Activated T-helper 17 cell treated with anti-CD3 and anti-CD28 coated beads, Interleukin-2, amount 50 U/mL, for 72 hours (primary cell): ENCODE measurements at regions not wholly inside any gene's neighbourhood (a gene's known extent, or its start where the extent isn't known, plus 50 kb on each side); places are given as distances from the start of the nearest gene placed in this dataset.

Source experiments
- ATAC-seq: fragments of 150-1000 bp; cut with Tn5 transposase; replicated peaks from 2 replicates; pipeline ENCODE4 v1.10.0; 2021; ENCODE audit warnings: mild to moderate bottlenecking, moderate library complexity
- H3K27ac Mint-ChIP-seq: one replicate; pipeline ENCODE4 v1.8.0; 2022; ENCODE audit warnings: mixed read lengths
- H3K27me3 Mint-ChIP-seq: one replicate; pipeline ENCODE4 v1.8.0; 2022; ENCODE audit warnings: mixed read lengths
- H3K36me3 Mint-ChIP-seq: one replicate; pipeline ENCODE4 v1.8.0; 2022; ENCODE audit warnings: low read depth, mild to moderate bottlenecking, mixed read lengths
- H3K4me1 Mint-ChIP-seq: one replicate; pipeline ENCODE4 v1.8.0; 2022; ENCODE audit warnings: mixed read lengths
- H3K4me3 Mint-ChIP-seq: one replicate; pipeline ENCODE4 v1.8.0; 2022; ENCODE audit warnings: mild to moderate bottlenecking, mixed read lengths
- H3K9me3 Mint-ChIP-seq: one replicate; pipeline ENCODE4 v1.8.0; 2022; ENCODE audit warnings: mixed read lengths

DNA sequence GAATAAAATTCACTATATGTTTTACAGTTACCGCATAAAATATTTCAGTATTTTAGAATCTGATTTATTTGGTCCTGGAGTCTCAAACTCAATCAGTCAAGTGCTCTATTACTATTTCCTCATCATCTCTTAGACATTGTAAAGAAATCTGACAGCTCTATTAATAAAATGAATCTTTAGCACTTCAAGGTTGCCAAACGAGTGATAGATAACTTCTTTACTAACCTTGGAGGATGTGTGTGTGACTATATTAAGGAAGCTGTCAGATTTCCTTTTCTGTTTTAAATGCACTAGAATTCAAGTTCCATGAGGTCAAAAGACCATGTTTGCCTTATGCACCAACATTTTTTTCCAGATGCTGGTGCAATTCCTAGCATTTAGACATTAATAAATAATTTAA is 389.8 kb upstream of the AZI2 start:
- H3K27ac Mint-ChIP-seq, result no peak overlapping the region
- no peak overlapping the region for H3K4me3 Mint-ChIP-seq
- ATAC-seq, result no peak
- H3K9me3 Mint-ChIP-seq, result peaks cover 15% of the 10 kb centered on the region
- no peaks in the 10 kb centered on the region for H3K36me3 Mint-ChIP-seq
- no peaks in the 10 kb centered on the region for H3K27me3 Mint-ChIP-seq
- H3K4me1 Mint-ChIP-seq, result no peaks in the 10 kb centered on the region

DNA sequence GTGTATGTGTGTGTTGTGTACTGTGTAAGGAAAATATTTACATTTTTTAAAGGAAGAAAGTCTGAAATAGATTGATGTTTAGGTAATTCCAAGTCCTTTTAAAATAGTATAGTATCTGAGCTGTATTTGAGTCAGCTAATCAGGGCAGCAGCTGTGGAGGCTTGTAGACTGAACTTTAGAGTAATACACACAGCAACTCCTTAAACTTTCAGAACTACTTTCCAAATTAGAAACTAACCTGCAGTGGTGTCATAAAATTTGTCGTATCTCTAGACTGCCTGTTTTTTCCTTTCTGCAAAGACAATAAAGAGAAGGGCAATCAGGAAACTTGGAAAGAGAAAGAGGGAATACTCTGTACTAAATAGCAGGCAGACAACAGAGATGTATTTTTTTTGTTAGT is 391.0 kb upstream of the AZI2 start:
- Mint-ChIP-seq H3K4me3 (no peak overlapping the region), H3K27me3 (no peaks in the 10 kb centered on the region), H3K27ac (no peak overlapping the region), H3K36me3 (no peaks in the 10 kb centered on the region), H3K9me3 (peaks cover 10% of the 10 kb centered on the region), H3K4me1 (no peaks in the 10 kb centered on the region)
- no peak for ATAC-seq

DNA sequence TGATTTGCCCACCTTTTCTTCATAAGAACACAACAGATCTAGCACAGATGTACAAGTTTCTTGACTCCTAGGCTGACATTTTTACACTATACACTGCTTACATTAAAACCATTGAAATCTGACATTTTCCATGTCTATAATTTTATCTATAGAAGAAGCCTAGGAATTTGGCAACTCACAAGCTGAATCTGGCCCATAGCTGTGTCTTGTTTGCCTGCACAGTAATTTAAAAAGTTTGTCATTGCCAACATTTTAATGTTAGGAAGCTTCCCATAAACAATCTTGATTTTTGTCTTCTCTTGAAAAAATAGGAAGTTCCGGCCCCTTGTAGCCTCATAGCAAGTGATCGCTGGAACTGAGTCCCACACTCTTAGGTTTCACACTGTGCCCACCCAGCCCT is 394.6 kb upstream of the AZI2 start:
- Mint-ChIP-seq H3K9me3 (peaks cover 8% of the 10 kb centered on the region), H3K4me1 (no peaks in the 10 kb centered on the region), H3K36me3 (no peaks in the 10 kb centered on the region), H3K27ac (no peak overlapping the region), H3K4me3 (no peak overlapping the region), H3K27me3 (no peaks in the 10 kb centered on the region)
- no peak for ATAC-seq

DNA sequence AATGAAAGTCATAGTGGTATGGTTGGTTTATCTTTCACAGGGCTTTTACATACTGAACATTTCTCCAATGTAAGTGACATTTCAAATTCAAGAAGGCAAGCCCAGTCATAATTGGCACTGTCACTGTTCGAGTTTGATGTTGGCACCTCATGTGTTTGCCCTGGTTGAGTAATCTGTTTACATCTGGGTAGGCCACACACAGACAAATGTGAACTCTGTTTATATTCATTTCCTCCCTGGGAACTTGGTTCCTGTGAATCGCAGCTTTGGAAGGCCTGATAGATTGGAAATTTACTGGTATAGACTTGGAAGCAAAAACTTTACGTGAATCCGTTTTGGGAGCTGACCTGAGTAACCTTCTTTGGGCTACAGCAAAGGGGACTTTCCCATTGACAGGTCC is 395.2 kb upstream of the AZI2 start:
- ATAC-seq, result no peak
- Mint-ChIP-seq H3K9me3 (peaks cover 12% of the 10 kb centered on the region), H3K27ac (no peak overlapping the region), H3K4me3 (no peak overlapping the region), H3K4me1 (no peaks in the 10 kb centered on the region), H3K27me3 (no peaks in the 10 kb centered on the region), H3K36me3 (no peaks in the 10 kb centered on the region)

DNA sequence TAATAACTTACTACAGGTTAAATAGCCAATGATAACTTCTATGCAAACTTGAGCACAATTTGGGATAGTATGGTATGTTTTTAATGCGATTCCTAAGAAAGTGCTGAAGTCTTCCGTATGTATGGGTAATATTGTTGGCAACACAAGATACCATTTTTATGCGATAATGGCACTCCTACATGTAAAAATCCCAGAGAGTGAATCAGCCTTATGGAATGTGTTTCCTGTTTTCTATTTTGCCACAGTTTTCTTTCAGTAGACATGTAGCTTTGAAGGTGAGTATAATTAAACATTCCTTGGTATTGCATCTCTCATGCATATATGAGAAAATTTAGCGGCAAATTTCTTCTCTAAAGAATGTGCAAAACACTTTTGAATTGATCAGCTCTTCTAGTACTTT is 396.8 kb upstream of the AZI2 start:
- H3K36me3 Mint-ChIP-seq, result no peaks in the 10 kb centered on the region
- ATAC-seq, result no peak

DNA sequence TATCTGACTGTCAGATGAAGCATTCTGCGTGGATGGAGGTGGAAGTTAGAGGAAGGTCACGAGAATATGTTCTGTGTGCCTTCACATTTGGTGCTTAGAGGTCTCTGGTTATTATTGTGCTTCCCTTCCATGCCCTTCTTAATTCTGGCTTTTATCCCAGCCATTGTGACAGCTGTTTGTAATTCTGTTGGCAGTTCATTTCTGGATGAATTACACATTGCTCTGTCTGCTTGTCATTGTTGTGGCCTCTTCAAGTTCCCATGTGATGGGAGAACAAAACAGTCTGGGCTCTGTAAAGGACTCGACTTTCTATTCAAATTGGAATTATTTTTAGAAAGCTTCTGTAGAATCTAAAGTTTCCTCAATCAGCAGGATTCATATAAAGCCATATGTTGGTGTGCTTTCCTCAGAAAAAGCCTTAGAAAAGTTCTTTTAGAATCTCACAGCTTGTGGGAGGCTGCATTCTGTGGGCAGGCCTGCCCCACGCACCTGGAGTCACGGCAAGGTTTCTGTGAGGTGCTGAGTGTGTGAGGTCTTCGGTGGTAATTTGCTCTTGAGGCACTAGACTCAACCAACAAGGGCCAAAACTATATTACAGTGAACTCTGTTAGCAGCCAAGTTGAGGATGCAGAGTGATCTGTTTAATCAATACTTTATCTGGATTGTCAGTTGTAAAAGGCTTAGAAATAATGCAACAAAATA is 397.4 kb upstream of the AZI2 start:
- Mint-ChIP-seq H3K27ac (no peak overlapping the region), H3K36me3 (no peaks in the 10 kb centered on the region), H3K9me3 (peaks cover 26% of the 10 kb centered on the region), H3K27me3 (no peaks in the 10 kb centered on the region), H3K4me3 (no peak overlapping the region), H3K4me1 (no peaks in the 10 kb centered on the region)
- ATAC-seq, result no peak

More for the DNA sequence above, 396.8 kb upstream of the AZI2 start:
- Mint-ChIP-seq H3K27ac (no peak overlapping the region), H3K27me3 (no peaks in the 10 kb centered on the region), H3K4me3 (no peak overlapping the region), H3K9me3 (peaks cover 21% of the 10 kb centered on the region), H3K4me1 (no peaks in the 10 kb centered on the region)

DNA sequence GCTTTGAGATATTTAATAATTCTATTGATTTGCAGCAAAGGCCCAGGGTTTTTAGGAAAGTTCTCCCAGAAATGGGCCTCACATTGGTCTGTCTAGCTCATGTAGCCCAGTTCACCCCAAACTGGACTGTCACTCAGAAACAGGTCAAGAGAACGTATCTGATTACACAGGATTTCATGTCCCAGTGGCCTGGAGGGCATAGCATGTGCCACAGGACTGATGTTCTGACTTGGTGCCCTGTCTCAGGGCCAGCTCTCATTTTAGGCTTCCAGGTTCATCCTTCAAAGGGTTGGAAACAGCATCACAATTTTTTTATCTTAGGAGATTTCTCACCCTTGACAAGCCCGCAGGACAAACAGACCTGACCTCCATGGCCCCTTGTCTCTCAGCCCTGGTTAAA is 398.4 kb upstream of the AZI2 start:
- H3K36me3 Mint-ChIP-seq, result no peaks in the 10 kb centered on the region
- H3K9me3 Mint-ChIP-seq, result peaks cover 30% of the 10 kb centered on the region
- H3K27ac Mint-ChIP-seq, result no peak overlapping the region
- H3K27me3 Mint-ChIP-seq, result no peaks in the 10 kb centered on the region
- no peaks in the 10 kb centered on the region for H3K4me1 Mint-ChIP-seq
- no peak overlapping the region for H3K4me3 Mint-ChIP-seq
- ATAC-seq, result no peak

DNA sequence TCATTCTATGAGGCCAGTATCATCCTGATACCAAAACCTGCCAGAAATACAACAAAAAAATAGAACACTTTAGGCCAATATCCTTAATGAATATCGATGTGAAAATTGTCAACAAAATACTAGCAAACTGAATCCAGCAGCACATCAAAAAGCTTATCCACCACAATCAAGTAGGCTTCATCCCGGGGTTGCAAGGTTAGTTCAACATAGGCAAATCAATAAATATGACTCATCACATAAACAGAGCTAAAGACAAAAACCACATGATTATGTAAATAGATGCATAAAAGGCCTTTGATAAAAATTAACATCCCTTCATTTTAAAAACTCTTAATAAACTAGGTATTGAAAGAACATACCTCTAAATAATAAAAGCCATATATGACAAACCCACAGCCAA is 403.2 kb upstream of the AZI2 start:
- H3K4me3 Mint-ChIP-seq, result no peak overlapping the region
- H3K27ac Mint-ChIP-seq, result no peak overlapping the region
- peaks cover 31% of the 10 kb centered on the region for H3K9me3 Mint-ChIP-seq
- ATAC-seq, result no peak
- no peaks in the 10 kb centered on the region for H3K27me3 Mint-ChIP-seq
- H3K36me3 Mint-ChIP-seq, result no peaks in the 10 kb centered on the region
- no peaks in the 10 kb centered on the region for H3K4me1 Mint-ChIP-seq

DNA sequence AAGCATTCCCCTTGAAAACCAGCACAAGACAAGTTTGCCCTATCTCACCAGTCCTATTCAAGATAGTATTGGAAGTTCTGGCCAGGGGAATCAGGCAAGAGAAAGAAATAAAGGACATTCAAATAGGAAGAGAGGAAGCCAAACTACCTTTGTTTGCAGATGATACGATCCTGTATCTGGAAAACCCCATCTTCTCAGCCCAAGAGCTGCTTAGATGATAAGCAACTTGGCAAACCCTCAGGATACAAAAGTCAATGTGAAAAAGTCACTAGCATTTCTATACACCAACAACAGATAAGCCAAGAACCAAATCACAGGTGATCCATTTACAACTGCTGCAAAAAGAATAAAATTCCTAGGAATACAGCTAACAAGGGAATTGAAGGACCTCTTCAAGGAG is 403.7 kb upstream of the AZI2 start:
- Mint-ChIP-seq H3K36me3 (no peaks in the 10 kb centered on the region), H3K27ac (no peak overlapping the region), H3K4me1 (no peaks in the 10 kb centered on the region), H3K4me3 (no peak overlapping the region), H3K27me3 (no peaks in the 10 kb centered on the region), H3K9me3 (peaks cover 31% of the 10 kb centered on the region)
- ATAC-seq, result no peak

DNA sequence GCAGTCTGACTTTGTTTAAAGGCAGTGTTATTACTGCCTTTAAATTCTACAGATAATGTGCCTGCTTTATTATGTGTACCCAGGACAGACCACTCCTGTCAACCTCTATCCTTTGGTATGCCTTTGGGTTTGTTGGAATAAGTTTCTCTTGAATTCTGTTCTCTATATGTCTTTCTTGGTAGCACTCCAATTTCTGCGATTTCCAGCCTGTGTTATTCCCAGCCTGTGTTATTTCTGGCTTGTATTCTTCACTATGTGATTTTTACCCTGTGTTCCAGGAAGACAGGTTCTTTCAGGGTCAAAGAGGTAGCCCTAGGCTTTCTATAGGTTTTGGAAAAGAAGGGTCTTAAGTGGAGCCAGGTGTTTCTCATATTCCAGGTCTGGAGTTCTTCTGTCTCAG is 407.4 kb upstream of the AZI2 start:
- H3K36me3 Mint-ChIP-seq, result no peaks in the 10 kb centered on the region
- no peaks in the 10 kb centered on the region for H3K27me3 Mint-ChIP-seq
- peaks cover 8% of the 10 kb centered on the region for H3K9me3 Mint-ChIP-seq
- ATAC-seq, result no peak
- no peak overlapping the region for H3K4me3 Mint-ChIP-seq
- no peaks in the 10 kb centered on the region for H3K4me1 Mint-ChIP-seq
- no peak overlapping the region for H3K27ac Mint-ChIP-seq

DNA sequence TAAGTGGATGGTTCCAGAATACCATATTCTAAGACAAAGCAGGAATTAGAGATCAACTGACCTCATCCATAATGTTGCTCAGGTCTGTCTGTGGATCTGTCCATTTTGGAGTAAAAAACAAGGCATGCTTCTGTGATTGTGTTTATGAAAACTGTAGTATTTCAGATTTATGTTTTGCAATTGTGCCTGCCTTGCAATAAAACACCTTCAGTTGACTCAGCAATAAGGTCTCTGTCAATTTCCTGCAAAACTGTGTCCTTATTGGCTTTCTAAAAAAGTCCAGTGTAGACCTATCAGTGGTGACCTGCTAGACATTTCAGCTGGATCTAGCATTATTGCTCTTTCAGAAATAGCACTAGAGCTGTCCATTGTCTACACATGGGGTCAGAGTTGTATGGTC is 409.5 kb upstream of the AZI2 start:
- H3K27me3 Mint-ChIP-seq, result no peaks in the 10 kb centered on the region

DNA sequence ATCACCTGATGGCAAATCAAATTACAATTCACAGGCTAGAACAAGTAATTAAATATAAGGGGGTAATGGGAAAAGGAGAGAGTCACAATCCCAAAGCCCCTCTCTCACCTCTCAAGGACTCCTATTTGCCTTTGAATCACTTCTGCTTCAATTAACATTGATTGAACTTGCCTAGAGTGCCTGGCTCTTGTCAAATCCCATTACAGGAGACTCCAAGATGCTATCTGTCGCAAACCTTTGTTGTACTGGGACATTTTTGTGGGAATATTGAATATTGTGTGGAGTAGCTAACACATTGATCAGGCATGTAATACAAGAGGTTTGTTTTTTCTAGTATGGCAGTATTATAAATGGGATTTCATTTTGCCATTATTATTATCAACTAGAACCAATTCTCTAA is 412.8 kb upstream of the AZI2 start:
- Mint-ChIP-seq H3K9me3 (peaks cover 3% of the 10 kb centered on the region), H3K27me3 (no peaks in the 10 kb centered on the region), H3K27ac (no peak overlapping the region), H3K36me3 (no peaks in the 10 kb centered on the region), H3K4me1 (no peaks in the 10 kb centered on the region), H3K4me3 (no peak overlapping the region)
- no peak for ATAC-seq

More for the DNA sequence above, 409.5 kb upstream of the AZI2 start:
- no peaks in the 10 kb centered on the region for H3K4me1 Mint-ChIP-seq
- no peak for ATAC-seq
- no peaks in the 10 kb centered on the region for H3K36me3 Mint-ChIP-seq
- H3K4me3 Mint-ChIP-seq, result no peak overlapping the region
- no peak overlapping the region for H3K27ac Mint-ChIP-seq
- peaks cover 3% of the 10 kb centered on the region for H3K9me3 Mint-ChIP-seq

DNA sequence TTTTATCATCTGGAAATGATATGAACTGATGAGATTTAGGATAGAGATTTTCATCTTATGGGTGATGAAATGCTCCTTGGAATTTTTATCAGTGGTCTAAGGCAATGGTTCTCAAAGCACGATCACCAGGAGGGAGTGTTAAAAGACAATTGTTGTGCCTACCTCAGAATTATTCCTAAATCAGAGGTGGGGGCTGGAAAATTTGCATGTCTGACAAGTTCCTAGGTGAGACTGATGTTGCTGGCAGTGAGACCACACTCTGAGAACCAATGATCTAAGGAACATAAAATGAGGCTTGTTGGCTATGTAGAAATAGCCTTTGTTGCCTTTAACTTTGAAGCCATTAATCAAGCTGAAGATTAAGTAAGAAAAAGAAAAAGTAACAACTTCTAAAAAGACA is 416.6 kb upstream of the AZI2 start:
- Mint-ChIP-seq H3K4me1 (no peaks in the 10 kb centered on the region), H3K36me3 (no peaks in the 10 kb centered on the region), H3K27me3 (no peaks in the 10 kb centered on the region), H3K27ac (no peak overlapping the region), H3K9me3 (peaks cover 6% of the 10 kb centered on the region), H3K4me3 (no peak overlapping the region)
- no peak for ATAC-seq

DNA sequence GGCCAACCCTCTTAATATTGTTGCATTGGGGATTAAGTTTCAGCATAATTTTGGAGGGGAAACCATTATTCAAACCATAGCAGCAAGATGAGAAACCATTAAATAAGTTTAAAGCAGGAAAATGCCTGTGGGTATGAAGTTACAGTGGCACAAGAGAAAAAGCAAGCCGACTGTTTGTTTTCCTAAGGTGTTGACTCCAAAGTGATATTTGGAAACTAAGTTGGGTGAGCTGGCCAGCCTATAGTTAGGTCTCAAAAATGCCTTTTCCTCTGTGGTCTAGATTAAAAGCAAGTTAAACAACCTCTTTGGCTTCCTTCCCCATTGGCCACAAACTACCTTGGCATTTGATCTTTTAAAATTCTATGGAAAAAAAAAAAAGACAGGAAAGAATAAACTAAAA is 419.8 kb upstream of the AZI2 start:
- H3K36me3 Mint-ChIP-seq, result no peaks in the 10 kb centered on the region
- H3K4me1 Mint-ChIP-seq, result no peaks in the 10 kb centered on the region
- H3K27me3 Mint-ChIP-seq, result no peaks in the 10 kb centered on the region
- ATAC-seq, result no peak
- no peak overlapping the region for H3K4me3 Mint-ChIP-seq
- peaks cover 23% of the 10 kb centered on the region for H3K9me3 Mint-ChIP-seq
- H3K27ac Mint-ChIP-seq, result no peak overlapping the region

DNA sequence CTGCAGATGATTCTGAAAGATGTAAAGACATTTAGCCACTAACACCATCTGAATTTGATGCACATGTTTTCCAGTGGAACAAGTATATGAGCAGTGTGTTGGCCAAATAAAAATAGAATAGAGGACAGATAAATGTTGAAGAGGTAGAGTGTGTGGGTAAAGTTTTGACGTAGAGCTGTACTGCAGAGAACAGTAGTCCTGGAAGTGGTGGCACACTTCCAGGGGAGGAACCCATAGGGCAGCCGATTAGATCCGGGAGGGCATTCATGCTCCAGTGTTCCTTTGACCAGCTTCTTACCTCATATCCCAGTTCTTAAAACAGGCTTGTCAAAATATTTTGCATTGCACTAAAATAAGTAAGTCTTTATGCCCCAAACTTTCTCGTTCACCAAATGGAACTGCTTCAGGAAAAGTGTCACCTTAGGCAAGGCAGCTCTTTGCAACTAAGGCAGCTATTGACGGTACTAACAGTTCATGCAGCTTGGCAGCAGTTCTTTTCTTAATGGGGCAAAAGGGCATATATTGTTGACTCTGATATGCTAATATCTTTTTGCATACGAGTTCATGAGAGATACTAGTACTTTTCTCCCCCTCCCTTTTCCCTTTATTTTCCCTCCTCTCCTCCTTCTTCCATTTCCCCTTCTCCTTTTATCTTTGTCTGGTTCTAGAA is 429.3 kb upstream of the AZI2 start:
- Mint-ChIP-seq H3K36me3 (no peaks in the 10 kb centered on the region), H3K27ac (no peak overlapping the region), H3K27me3 (no peaks in the 10 kb centered on the region), H3K4me3 (no peak overlapping the region), H3K4me1 (no peaks in the 10 kb centered on the region), H3K9me3 (no peaks in the 10 kb centered on the region)
- no peak for ATAC-seq
